ENCODE measurements at regions not wholly inside any gene's neighbourhood (a gene's known extent, or its start where the extent isn't known, plus 50 kb on each side); places are given as distances from the start of the nearest gene placed in this dataset.
"Not testable (repeated sequence)": the region's sequence is repeated elsewhere in the genome, so short reads cannot be mapped to it uniquely, and the experiment has no call there.

- Histone ChIP-seq H3K4me2 (ENCODE audit: insufficient read depth, low read length) (no peak overlapping the region), H4K20me1 (replicated peaks; ENCODE audit: control insufficient read depth, insufficient read depth, low read length) (no peaks in the 10 kb centered on the region), H3K36me3 (ENCODE audit: control insufficient read depth, insufficient read depth, low read length) (no peaks in the 10 kb centered on the region), H3K4me3 (no peak overlapping the region), H3K9me3 (replicated peaks; ENCODE audit: control insufficient read depth, insufficient read depth, low read depth, low read length) (no peaks in the 10 kb centered on the region), H3K79me2 (ENCODE audit: control insufficient read depth, insufficient read depth, low read length) (no peaks in the 10 kb centered on the region), H3K27ac (ENCODE audit: extremely low read depth, low read depth, low read length) (no peak overlapping the region), H3K9me1 (ENCODE audit: control insufficient read depth, insufficient read depth, low read length) (no peaks in the 10 kb centered on the region), H3K4me1 (replicated peaks in 1 of 2; ENCODE audit: control insufficient read depth in 2 of 2, insufficient read depth in 2 of 2, low read length in 2 of 2) (no peaks in the 10 kb centered on the region), H3K9ac (ENCODE audit: insufficient read depth in 1 of 2, low read depth in 2 of 2, low read length in 2 of 2) (no peak overlapping the region), H3K27me3 (ENCODE audit: control insufficient read depth in 2 of 2, insufficient read depth in 2 of 2, low read length in 2 of 2) (no peaks in the 10 kb centered on the region), H2AFZ (ENCODE audit: low read depth, low read length) (no peak overlapping the region)
- TF ChIP-seq, protein P1, sequence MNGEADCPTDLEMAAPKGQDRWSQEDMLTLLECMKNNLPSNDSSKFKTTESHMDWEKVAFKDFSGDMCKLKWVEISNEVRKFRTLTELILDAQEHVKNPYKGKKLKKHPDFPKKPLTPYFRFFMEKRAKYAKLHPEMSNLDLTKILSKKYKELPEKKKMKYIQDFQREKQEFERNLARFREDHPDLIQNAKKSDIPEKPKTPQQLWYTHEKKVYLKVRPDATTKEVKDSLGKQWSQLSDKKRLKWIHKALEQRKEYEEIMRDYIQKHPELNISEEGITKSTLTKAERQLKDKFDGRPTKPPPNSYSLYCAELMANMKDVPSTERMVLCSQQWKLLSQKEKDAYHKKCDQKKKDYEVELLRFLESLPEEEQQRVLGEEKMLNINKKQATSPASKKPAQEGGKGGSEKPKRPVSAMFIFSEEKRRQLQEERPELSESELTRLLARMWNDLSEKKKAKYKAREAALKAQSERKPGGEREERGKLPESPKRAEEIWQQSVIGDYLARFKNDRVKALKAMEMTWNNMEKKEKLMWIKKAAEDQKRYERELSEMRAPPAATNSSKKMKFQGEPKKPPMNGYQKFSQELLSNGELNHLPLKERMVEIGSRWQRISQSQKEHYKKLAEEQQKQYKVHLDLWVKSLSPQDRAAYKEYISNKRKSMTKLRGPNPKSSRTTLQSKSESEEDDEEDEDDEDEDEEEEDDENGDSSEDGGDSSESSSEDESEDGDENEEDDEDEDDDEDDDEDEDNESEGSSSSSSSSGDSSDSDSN (IDR thresholded peaks at IDR 0.05; ENCODE audit: borderline replicate concordance in 1 of 2, low read depth in 2 of 2, low read length in 2 of 2) = 0 out of 4 replicates have a peak, but pooled peaks of 1 of the 2 experiments have one; percentile 17
- TF ChIP-seq ARID2 (IDR thresholded peaks at IDR 0.05) (no peak), EHMT2 (IDR thresholded peaks at IDR 0.05) (no peak), TRIM25 (IDR thresholded peaks at IDR 0.05; ENCODE audit: borderline replicate concordance) (no peak), PCBP1 (IDR thresholded peaks at IDR 0.05; ENCODE audit: low read depth, low read length, poor library complexity, severe bottlenecking) (peak; percentile 3), HOXB6 (CRISPR knock-in tag; IDR thresholded peaks at IDR 0.05; ENCODE audit: borderline replicate concordance) (no peak)
- POLR2A ChIA-PET = no interaction called here
- intact Hi-C loops (cut with micrococcal nuclease) = no loop called here
- 30% methylated on average over 54 of the region's 91 CpGs for WGBS (ENCODE audit: insufficient coverage, low coverage, missing lambda C conversion rate)
- FAIRE-seq = no peak
- in situ Hi-C loops (cut with MboI) = no loop called here
- no TSS peak for BruUV-seq (replicated peaks)
- CTCF ChIA-PET (ENCODE audit: low intra/inter-chr PET ratio) = no interaction called here
- ATAC-seq = no peak
- no peak for DNase-seq (ENCODE audit: extremely low read depth in 1 of 4, low spot score in 3 of 4)
Observed at GRCh38 chr20:26208296-26209091, 511.8 kb upstream of the ZNF337 start.

- BruUV-seq (replicated peaks); intact Hi-C loops (cut with micrococcal nuclease); in situ Hi-C loops (cut with MboI); DNase-seq (ENCODE audit: extremely low read depth in 1 of 4, low spot score in 3 of 4); POLR2A ChIA-PET; H2AFZ ChIP-seq (ENCODE audit: low read depth, low read length); H3K4me3 ChIP-seq; FAIRE-seq; H3K27ac ChIP-seq (ENCODE audit: extremely low read depth, low read depth, low read length); H3K4me1 ChIP-seq (replicated peaks in 1 of 2; ENCODE audit: control insufficient read depth in 2 of 2, insufficient read depth in 2 of 2, low read length in 2 of 2); H3K9ac ChIP-seq (ENCODE audit: insufficient read depth in 1 of 2, low read depth in 2 of 2, low read length in 2 of 2); ATAC-seq; H3K4me2 ChIP-seq (ENCODE audit: insufficient read depth, low read length); H3K79me2 ChIP-seq (ENCODE audit: control insufficient read depth, insufficient read depth, low read length); H3K9me1 ChIP-seq (ENCODE audit: control insufficient read depth, insufficient read depth, low read length); CTCF ChIA-PET (ENCODE audit: low intra/inter-chr PET ratio); H3K36me3 ChIP-seq (ENCODE audit: control insufficient read depth, insufficient read depth, low read length); H3K9me3 ChIP-seq (replicated peaks; ENCODE audit: control insufficient read depth, insufficient read depth, low read depth, low read length); H3K27me3 ChIP-seq (ENCODE audit: control insufficient read depth in 2 of 2, insufficient read depth in 2 of 2, low read length in 2 of 2); H4K20me1 ChIP-seq (replicated peaks; ENCODE audit: control insufficient read depth, insufficient read depth, low read length): not testable (repeated sequence)
- WGBS (ENCODE audit: insufficient coverage, low coverage, missing lambda C conversion rate) = 8% methylated on average over 34 of the region's 35 CpGs
Observed at GRCh38 chr20:26207967-26208295, 511.3 kb upstream of the ZNF337 start.
